G401 (cell line): ENCODE measurements at regions not wholly inside any gene's neighbourhood (a gene's known extent, or its start where the extent isn't known, plus 50 kb on each side); places are given as distances from the start of the nearest gene placed in this dataset.
"Not testable (repeated sequence)": the region's sequence is repeated elsewhere in the genome, so short reads cannot be mapped to it uniquely, and the experiment has no call there.

Experiments used
- DNase-seq: peaks from one replicate; pipeline ENCODE4 v3.0.0-alpha.2; 2015; ENCODE audit warnings: low spot score
- in situ Hi-C: cut with HindIII; loops from 2 replicates; pipeline ENCODE4 v1.10.0; 2016; ENCODE audit warnings: low sequenced_read_pairs, mixed read lengths

GRCh38 chr3:110946810-110947209 lies 124.8 kb upstream of the NECTIN3 start:
- in situ Hi-C loops: no loop called here

GRCh38 chr3:110949194-110949593 lies 122.4 kb upstream of the NECTIN3 start:
- DNase-seq, in situ Hi-C loops: not testable (repeated sequence)

More at GRCh38 chr3:110946810-110947209, 124.8 kb upstream of the NECTIN3 start:
- DNase-seq: no peak

- no peak for DNase-seq
- in situ Hi-C loops: no loop called here
These were observed 116.2 kb upstream of the NECTIN3 start for GRCh38 chr3:110955301-110955880.

GRCh38 chr3:110956081-110956480 lies 115.5 kb upstream of the NECTIN3 start:
- in situ Hi-C loops: no loop called here
- no peak for DNase-seq

DNA sequence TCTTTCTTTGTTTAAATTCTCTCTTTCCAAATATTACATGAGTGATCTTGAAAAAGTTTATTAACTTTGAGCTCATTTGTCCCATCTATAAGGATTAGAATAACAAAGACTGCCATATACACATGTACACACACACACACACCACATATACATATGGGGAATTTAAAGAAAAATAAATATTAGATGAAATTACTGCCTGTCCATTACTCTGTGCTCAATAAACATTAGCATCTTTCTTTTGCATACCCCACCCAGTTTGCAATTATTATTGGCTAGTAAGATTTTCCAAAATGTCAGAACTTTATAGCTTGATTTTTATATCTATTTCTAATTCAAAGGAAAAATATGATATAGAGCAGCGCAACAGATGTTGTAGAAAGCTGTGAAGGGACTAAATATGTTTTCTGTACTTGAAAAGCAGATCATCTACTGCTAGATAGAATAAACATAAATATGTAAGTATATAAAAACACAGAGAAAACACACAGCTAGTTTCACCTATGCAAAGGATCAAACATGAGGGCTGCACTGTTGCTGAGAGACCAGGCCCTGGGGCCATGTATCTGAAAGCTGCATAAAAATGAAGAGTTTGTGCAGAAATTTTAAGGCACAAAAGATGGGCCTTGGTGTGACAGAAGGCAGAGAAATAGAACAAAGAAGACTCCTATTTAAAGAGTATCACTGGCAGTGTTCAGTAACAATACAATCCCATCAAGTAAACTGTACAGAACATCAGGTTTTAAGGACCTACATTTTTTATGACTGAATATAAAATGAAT lies 114.2 kb upstream of the NECTIN3 start:
- no peak for DNase-seq
- in situ Hi-C loops: no loop called here

GRCh38 chr3:110958313-110959147 lies 113.1 kb upstream of the NECTIN3 start:
- no peak for DNase-seq
- in situ Hi-C loops: no loop called here

DNA sequence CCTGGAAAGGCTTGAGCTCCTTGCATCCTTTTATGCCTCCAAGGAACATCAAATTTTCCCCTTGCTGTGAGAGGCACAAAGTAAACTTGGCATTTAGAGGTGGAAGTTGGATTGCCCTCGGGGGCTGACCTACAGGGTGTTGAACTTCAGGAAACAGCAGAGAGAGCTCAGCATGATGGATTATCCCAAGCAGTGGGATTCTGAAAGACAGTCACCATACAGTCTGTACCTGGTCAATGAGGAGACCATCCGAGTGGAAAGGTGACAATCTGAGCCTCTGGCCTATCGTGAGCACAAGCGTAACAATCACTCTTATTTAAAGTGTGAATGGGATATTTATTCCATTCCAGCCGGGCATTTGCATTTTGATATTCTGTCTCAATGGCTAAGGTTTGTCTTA lies 105.6 kb upstream of the NECTIN3 start:
- DNase-seq: no peak
- in situ Hi-C loops: no loop called here

DNA sequence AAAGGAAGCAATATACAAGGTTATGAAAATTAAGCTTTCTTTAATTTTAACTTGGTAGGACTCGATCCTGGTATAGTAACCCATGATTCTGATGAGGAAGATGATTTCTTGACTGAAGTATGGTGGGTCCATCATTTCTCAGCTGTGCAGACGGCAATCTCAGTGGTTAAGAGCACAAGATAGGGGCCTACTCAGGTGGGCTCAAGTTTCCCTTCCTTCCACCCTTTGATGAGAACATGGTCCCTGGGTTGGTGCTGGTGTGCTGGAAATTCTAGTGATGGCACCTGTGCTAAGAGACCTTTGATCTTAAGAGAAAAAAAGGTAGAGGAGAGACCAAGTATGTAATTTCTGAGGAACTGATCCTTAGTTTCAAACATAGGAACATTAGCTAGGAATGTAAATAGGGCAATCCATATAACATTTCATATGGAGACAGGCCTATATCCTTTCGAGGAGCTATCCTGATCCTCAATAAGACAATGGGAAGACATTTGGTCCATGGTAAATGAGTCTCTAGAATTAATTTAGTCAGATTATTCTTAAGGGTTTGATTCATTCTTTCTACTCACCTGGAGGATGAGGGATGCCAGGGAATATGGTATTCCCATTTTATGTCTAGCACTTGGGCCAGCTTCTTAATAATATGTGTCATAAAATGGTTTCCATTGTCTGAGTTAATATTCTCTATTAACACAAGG lies 104.5 kb upstream of the NECTIN3 start:
- in situ Hi-C loops: no loop called here
- no peak for DNase-seq

DNA sequence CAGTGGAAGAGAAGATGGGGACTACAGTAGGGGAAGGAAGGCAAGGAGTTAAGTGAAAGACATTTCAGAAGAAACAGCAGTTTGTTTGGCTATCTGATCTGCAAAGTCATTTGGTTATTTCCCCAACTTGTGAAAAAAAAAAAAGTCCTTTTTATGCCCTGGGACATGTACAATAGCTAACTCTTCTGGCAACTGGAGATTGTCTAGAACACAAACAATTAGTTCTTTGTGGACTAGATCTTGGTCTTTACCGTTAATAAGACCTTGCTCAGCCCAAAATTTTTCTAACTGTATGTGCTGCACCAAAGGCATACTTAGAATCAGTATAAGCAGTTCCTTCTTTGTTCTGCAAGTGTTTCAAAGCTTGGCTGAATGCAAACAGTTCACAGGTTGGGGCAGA lies 103.5 kb upstream of the NECTIN3 start:
- in situ Hi-C loops: no loop called here
- DNase-seq: no peak

- DNase-seq: no peak
- in situ Hi-C loops: no loop called here
These were observed 102.1 kb upstream of the NECTIN3 start for GRCh38 chr3:110969229-110970211.

- in situ Hi-C loops: no loop called here
- DNase-seq: no peak
These were observed 100.5 kb upstream of the NECTIN3 start for GRCh38 chr3:110971010-110971601.

- in situ Hi-C loops: no loop called here
- DNase-seq: no peak
These were observed 98.2 kb upstream of the NECTIN3 start for GRCh38 chr3:110973263-110973895.

DNA sequence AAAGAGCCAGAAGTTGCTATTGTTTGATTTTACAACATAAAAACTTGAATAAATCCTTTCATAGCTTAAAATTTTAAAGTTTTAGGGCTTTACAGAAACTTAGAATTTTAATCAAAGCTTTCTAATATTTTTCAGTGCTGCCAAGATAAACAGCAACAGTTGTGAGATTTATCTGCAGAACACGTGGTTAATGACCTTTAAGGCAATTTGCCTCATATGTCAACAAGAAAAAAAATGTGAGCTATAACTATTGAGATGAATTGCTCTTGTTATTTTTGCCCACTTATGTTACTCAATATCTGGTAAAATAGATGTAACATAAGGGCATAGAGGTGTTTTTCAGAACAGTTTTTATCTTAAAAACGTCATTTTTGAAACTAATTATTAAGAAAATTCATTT lies 96.7 kb upstream of the NECTIN3 start:
- in situ Hi-C loops: no loop called here
- DNase-seq: no peak

DNA sequence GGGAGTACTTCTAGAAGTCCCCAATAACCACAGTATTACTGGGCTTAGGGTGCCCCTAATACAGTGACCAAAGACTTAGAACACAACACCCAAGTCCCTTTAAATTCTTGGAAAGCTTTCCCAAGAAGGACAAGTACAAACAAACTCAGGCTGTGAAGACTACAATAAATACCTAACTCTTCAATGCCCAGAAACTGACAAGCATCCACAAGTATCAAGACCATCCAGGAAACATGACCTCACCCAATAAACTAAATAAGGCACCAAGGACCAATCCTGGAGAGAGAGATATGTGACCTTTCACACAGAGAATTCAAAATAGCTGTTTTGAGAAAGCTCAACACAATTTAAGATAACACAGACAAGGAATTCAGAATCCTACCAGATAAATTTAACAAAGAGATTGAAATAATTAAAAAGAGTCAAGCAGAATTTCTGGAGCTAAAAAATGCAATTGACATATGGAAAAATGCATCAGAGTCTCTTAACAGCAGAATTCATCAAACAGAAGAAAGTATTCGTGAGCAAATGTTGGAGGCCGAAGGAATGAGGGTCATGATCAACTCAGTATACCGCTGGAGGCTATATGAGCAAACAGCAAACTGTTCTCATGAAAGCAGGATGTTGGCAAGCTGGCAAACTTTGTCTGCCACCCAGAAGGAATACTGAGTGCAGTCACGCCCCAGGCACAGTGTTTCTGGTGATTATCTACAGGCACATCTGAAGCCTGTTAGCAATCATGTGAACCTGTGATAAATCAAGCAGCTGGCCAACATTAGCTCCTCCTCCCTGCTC lies 87.0 kb upstream of the NECTIN3 start:
- in situ Hi-C loops: no loop called here
- no peak for DNase-seq

DNA sequence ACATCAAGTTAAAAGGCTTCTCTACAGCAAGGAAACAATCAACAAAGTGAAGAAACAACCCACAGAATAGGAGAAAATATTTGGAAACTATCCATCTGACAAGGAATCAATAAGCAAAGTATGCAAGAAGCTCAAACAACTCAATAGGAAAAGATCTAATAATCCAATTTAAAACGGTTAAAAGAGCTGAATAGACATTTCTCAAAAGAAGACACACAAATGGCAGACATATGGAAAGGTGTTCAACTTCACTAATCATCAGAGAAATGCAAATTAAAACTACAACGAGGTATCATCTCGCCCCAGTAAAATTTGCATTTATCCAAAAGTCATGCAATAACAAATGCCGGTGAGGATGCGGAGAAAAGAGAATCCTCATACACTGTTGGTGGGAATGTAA lies 82.2 kb upstream of the NECTIN3 start:
- no peak for DNase-seq
- in situ Hi-C loops: no loop called here

DNA sequence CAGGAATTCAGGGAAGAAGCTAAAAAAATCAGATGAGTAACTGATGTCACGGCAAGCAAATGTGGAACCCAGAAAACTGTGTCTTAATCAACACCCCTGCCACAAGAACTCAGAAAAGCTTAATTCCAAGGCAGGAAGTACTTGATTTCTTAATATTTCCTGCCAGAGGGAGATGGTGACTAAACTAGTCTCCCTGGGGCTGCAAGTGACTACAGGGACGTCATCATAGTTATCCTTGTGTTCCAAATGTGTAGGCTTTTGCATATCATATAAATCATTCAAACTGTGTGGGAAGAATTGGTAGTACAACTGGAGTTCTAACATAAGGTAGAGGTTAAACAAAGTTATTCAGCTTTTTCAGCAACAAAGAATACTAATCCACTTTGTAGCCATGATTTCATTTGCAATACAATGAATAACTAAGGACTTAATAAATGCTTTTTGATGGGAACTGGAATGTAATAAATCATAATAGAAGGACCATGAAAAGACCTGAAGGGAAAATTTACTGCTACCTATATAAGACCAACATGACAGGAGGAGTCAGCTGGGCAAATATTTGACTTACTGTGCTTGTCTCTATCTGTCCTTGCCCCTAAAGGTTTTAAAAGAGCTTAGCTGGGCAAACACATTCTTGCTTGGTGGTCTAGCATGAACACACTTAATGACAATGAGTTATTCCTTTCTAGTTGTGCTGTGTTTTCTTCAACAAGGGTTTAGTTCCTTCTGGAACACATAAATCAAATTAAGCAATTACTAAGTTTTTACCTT lies 76.0 kb upstream of the NECTIN3 start:
- DNase-seq: no peak
- in situ Hi-C loops: no loop called here
